ENCODE measurements at regions not wholly inside any gene's neighbourhood (a gene's known extent, or its start where the extent isn't known, plus 50 kb on each side); places are given as distances from the start of the nearest gene placed in this dataset.

- no peak for TF ChIP-seq CTCF (IDR thresholded peaks at IDR 0.05; ENCODE audit: low read depth, low read length, missing input control)
- TF ChIP-seq HNF4G (IDR thresholded peaks at IDR 0.05) = no peak
- no peak for TF ChIP-seq YY1 (IDR thresholded peaks at IDR 0.05)
- TF ChIP-seq JUND (IDR thresholded peaks at IDR 0.05) = no peak
- TF ChIP-seq TAF1 (conservative IDR thresholded peaks at IDR 0.05) = no peak
- TF ChIP-seq RAD21 (IDR thresholded peaks at IDR 0.05) = no peak
- TF ChIP-seq MAX (IDR thresholded peaks at IDR 0.05) = no peak
- TF ChIP-seq EGR1 (IDR thresholded peaks at IDR 0.05; ENCODE audit: low read depth in 2 of 2) = no peak
- no peak for TF ChIP-seq GABPA (IDR thresholded peaks at IDR 0.05 in 1 of 2, conservative IDR thresholded peaks at IDR 0.05 in 1 of 2)
- no peak for TF ChIP-seq REST (IDR thresholded peaks at IDR 0.05)
- TF ChIP-seq FOXA1 (IDR thresholded peaks at IDR 0.05) = no peak
- no peak for TF ChIP-seq ATF3 (IDR thresholded peaks at IDR 0.05)
These were observed 161.6 kb downstream of the ACTL7B start for GRCh38 chr9:108694170-108694569.
